ENCODE measurements at regions not wholly inside any gene's neighbourhood (a gene's known extent, or its start where the extent isn't known, plus 50 kb on each side); places are given as distances from the start of the nearest gene placed in this dataset.

DNA sequence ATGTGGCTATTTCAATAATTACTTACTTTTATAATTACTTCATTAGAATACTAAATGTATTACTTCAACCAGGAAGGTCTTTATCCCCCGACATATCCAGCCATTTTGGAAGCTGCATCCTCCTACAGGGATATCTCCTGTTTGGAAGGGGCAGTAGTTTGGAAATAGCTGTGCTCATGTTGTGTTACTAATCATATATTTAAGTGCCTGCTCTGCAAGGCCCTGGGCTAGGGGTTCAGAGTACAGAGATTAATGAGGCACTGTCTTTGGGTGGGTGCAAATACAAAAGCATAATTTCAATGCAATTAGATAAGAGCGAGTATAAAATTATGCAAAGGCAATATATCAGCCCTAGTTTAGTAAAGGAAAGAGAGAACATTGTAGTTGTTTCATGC lies 146.3 kb upstream of the RARB start:
- H3K27ac ChIP-seq (ENCODE audit: low read length): no peak overlapping the region
- no CpG with 5 or more reads among the region's 2 CpGs for WGBS (ENCODE audit: insufficient coverage, insufficient read length)

DNA sequence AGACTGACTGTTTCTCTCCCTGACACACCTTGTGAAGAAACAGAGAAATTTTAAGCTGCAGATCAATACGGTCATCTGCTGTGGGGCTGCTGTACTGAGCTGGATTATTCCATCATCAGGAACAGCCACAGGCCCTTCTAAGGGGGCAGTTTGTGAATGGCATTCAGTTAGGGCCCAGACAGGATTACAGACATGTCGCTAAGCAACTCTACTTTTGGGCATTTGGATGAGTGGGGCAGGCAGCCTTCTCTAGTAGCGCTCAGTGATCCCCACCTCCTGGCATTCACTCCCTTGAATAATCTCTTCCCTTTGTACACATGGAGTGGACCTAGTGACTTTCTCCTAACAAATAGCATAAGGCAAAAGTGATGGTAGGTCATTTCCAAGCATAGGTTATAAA lies 144.4 kb upstream of the RARB start:
- WGBS (ENCODE audit: insufficient coverage, insufficient read length): no CpG with 5 or more reads among the region's 3 CpGs
- Histone ChIP-seq H3K27ac (ENCODE audit: low read length) (no peak overlapping the region), H3K27me3 (ENCODE audit: control insufficient read depth, insufficient read depth, low read length) (no peaks in the 10 kb centered on the region), H3K36me3 (ENCODE audit: control insufficient read depth, insufficient read depth, low read length) (no peaks in the 10 kb centered on the region), H3K9me3 (ENCODE audit: control insufficient read depth, insufficient read depth, low read length) (no peaks in the 10 kb centered on the region), H3K4me1 (ENCODE audit: control insufficient read depth, insufficient read depth, low read length) (no peaks in the 10 kb centered on the region), H3K4me3 (ENCODE audit: low read length) (no peak overlapping the region)
- no peak for DNase-seq (ENCODE audit: low read depth, low spot score)

More for the DNA sequence above, 146.3 kb upstream of the RARB start:
- Histone ChIP-seq H3K36me3 (ENCODE audit: control insufficient read depth, insufficient read depth, low read length) (no peaks in the 10 kb centered on the region), H3K4me3 (ENCODE audit: low read length) (no peak overlapping the region), H3K27me3 (ENCODE audit: control insufficient read depth, insufficient read depth, low read length) (no peaks in the 10 kb centered on the region), H3K4me1 (ENCODE audit: control insufficient read depth, insufficient read depth, low read length) (no peaks in the 10 kb centered on the region), H3K9me3 (ENCODE audit: control insufficient read depth, insufficient read depth, low read length) (no peaks in the 10 kb centered on the region)
- DNase-seq (ENCODE audit: low read depth, low spot score): no peak

DNA sequence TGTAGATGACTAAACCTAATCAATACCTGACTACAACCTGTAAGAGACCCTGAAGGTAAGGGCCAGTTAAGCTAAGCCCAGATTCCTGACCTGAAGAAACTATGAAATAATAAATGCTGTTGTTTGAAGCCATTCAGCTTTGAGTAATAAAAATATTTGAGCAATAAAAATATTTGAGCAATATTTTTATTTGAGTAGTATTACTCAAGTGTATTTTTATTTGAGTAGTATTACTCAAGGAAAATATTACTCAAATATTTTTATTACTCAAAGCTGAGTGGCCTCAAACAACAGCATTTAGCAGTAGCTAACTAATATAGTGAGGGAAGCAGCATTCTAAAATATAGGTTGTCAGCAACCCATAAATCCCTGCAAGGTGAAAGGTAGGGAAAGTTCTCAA lies 143.8 kb upstream of the RARB start:
- Histone ChIP-seq H3K36me3 (ENCODE audit: control insufficient read depth, insufficient read depth, low read length) (no peaks in the 10 kb centered on the region), H3K9me3 (ENCODE audit: control insufficient read depth, insufficient read depth, low read length) (no peaks in the 10 kb centered on the region), H3K4me1 (ENCODE audit: control insufficient read depth, insufficient read depth, low read length) (0 out of 2 replicates have a peak, but pooled peaks cover 1% of the 10 kb centered on the region), H3K27me3 (ENCODE audit: control insufficient read depth, insufficient read depth, low read length) (no peaks in the 10 kb centered on the region), H3K4me3 (ENCODE audit: low read length) (no peak overlapping the region), H3K27ac (ENCODE audit: low read length) (no peak overlapping the region)
- no peak for DNase-seq (ENCODE audit: low read depth, low spot score)

- H3K4me1 ChIP-seq (ENCODE audit: control insufficient read depth, insufficient read depth, low read length): 0 out of 2 replicates have a peak, but pooled peaks cover 1% of the 10 kb centered on the region
- no peak for DNase-seq (ENCODE audit: low read depth, low spot score)
- H3K36me3 ChIP-seq (ENCODE audit: control insufficient read depth, insufficient read depth, low read length): no peaks in the 10 kb centered on the region
- H3K27ac ChIP-seq (ENCODE audit: low read length): no peak overlapping the region
- no peaks in the 10 kb centered on the region for H3K9me3 ChIP-seq (ENCODE audit: control insufficient read depth, insufficient read depth, low read length)
- no CpG with 5 or more reads among the region's 1 CpG for WGBS (ENCODE audit: insufficient coverage, insufficient read length)
- no peak overlapping the region for H3K4me3 ChIP-seq (ENCODE audit: low read length)
- no peaks in the 10 kb centered on the region for H3K27me3 ChIP-seq (ENCODE audit: control insufficient read depth, insufficient read depth, low read length)
These were observed 140.7 kb upstream of the RARB start for GRCh38 chr3:25287291-25287884.

GRCh38 chr3:25288413-25288812 lies 139.7 kb upstream of the RARB start:
- no peaks in the 10 kb centered on the region for H3K27me3 ChIP-seq (ENCODE audit: control insufficient read depth, insufficient read depth, low read length)
- WGBS (ENCODE audit: insufficient coverage, insufficient read length): no CpG with 5 or more reads among the region's 1 CpG
- no peak overlapping the region for H3K4me3 ChIP-seq (ENCODE audit: low read length)
- H3K27ac ChIP-seq (ENCODE audit: low read length): no peak overlapping the region
- H3K4me1 ChIP-seq (ENCODE audit: control insufficient read depth, insufficient read depth, low read length): 0 out of 2 replicates have a peak, but pooled peaks cover 1% of the 10 kb centered on the region
- no peak for DNase-seq (ENCODE audit: low read depth, low spot score)
- no peaks in the 10 kb centered on the region for H3K9me3 ChIP-seq (ENCODE audit: control insufficient read depth, insufficient read depth, low read length)
- H3K36me3 ChIP-seq (ENCODE audit: control insufficient read depth, insufficient read depth, low read length): no peaks in the 10 kb centered on the region

DNA sequence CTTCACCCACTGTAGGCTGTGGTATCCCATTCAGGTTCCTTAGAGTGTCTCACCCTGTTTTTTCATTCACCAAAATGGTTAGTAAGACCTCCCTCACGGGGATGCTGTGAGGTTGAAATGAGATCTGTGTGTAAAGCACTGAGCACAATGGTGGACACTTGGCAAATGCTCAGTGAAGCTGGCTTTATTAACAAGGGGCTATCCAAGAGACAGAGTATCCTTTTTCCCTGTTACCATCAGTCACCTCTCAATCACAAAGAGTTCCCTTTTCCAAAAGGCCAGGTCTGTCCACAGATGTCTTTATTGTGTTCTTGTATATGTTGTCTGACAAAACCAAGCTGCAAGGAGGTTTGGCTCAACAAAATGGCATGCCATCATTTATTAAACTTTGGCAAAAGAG lies 138.9 kb upstream of the RARB start:
- WGBS (ENCODE audit: insufficient coverage, insufficient read length): no CpG with 5 or more reads among the region's 1 CpG
- H3K27me3 ChIP-seq (ENCODE audit: control insufficient read depth, insufficient read depth, low read length): no peaks in the 10 kb centered on the region
- no peak overlapping the region for H3K4me3 ChIP-seq (ENCODE audit: low read length)
- H3K27ac ChIP-seq (ENCODE audit: low read length): no peak overlapping the region
- no peaks in the 10 kb centered on the region for H3K36me3 ChIP-seq (ENCODE audit: control insufficient read depth, insufficient read depth, low read length)
- 0 out of 2 replicates have a peak, but pooled peaks cover 1% of the 10 kb centered on the region for H3K4me1 ChIP-seq (ENCODE audit: control insufficient read depth, insufficient read depth, low read length)
- DNase-seq (ENCODE audit: low read depth, low spot score): no peak
- no peaks in the 10 kb centered on the region for H3K9me3 ChIP-seq (ENCODE audit: control insufficient read depth, insufficient read depth, low read length)

- Histone ChIP-seq H3K27ac (ENCODE audit: low read length) (no peak overlapping the region), H3K36me3 (ENCODE audit: control insufficient read depth, insufficient read depth, low read length) (no peaks in the 10 kb centered on the region), H3K4me1 (ENCODE audit: control insufficient read depth, insufficient read depth, low read length) (0 out of 2 replicates have a peak, but pooled peaks cover 1% of the 10 kb centered on the region), H3K9me3 (ENCODE audit: control insufficient read depth, insufficient read depth, low read length) (no peaks in the 10 kb centered on the region), H3K27me3 (ENCODE audit: control insufficient read depth, insufficient read depth, low read length) (no peaks in the 10 kb centered on the region), H3K4me3 (ENCODE audit: low read length) (no peak overlapping the region)
- no peak for DNase-seq (ENCODE audit: low read depth, low spot score)
- WGBS (ENCODE audit: insufficient coverage, insufficient read length): no CpG with 5 or more reads among the region's 2 CpGs
These were observed 138.4 kb upstream of the RARB start for GRCh38 chr3:25289663-25290062.

DNA sequence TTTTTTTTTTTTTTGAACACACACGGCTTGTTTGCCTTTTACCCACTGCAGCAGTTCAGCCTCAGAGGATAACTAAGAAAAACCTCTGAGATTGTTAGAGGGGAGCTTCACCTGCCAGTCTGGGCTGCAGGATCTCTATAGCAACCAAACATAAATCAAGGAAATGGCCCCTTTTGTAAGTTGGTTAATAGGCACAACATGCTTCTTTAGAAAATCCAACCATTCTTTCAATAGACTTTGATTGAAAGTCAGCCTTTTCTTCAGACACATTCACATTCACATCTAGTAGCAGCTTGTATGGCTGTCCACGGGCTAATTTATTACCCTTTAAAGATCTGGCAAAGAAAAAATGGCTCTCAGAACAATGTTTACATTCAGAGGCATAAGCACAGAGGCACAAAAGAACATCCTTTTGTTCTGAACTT lies 136.6 kb upstream of the RARB start:
- Histone ChIP-seq H3K9me3 (ENCODE audit: control insufficient read depth, insufficient read depth, low read length) (no peaks in the 10 kb centered on the region), H3K4me3 (ENCODE audit: low read length) (no peak overlapping the region), H3K27ac (ENCODE audit: low read length) (no peak overlapping the region), H3K27me3 (ENCODE audit: control insufficient read depth, insufficient read depth, low read length) (no peaks in the 10 kb centered on the region), H3K4me1 (ENCODE audit: control insufficient read depth, insufficient read depth, low read length) (0 out of 2 replicates have a peak, but pooled peaks cover 1% of the 10 kb centered on the region), H3K36me3 (ENCODE audit: control insufficient read depth, insufficient read depth, low read length) (no peaks in the 10 kb centered on the region)
- no CpG with 5 or more reads among the region's 2 CpGs for WGBS (ENCODE audit: insufficient coverage, insufficient read length)
- DNase-seq (ENCODE audit: low read depth, low spot score): no peak

DNA sequence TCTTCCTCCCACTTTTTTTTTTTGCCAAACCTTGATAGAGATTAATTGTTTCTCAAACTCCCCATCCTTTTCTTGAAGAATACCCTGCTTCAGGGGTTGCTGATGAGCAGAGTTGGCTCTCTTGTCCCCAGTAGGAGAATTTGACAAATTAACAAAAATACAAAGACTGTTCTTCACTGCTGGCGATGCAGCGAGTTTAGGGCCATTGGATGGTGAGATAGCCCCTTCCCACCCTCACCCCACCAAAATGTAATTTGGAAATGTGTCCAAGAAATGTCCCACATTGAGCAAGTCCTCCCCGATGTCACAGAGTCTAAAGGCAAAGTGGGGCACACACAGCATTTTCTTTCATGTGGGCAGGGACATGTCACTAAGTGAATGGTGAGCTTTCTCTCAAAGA lies 136.0 kb upstream of the RARB start:
- Histone ChIP-seq H3K4me1 (ENCODE audit: control insufficient read depth, insufficient read depth, low read length) (0 out of 2 replicates have a peak, but pooled peaks cover 1% of the 10 kb centered on the region), H3K36me3 (ENCODE audit: control insufficient read depth, insufficient read depth, low read length) (no peaks in the 10 kb centered on the region), H3K27ac (ENCODE audit: low read length) (no peak overlapping the region), H3K4me3 (ENCODE audit: low read length) (no peak overlapping the region), H3K27me3 (ENCODE audit: control insufficient read depth, insufficient read depth, low read length) (no peaks in the 10 kb centered on the region), H3K9me3 (ENCODE audit: control insufficient read depth, insufficient read depth, low read length) (no peaks in the 10 kb centered on the region)
- no peak for DNase-seq (ENCODE audit: low read depth, low spot score)
- no CpG with 5 or more reads among the region's 3 CpGs for WGBS (ENCODE audit: insufficient coverage, insufficient read length)

- Histone ChIP-seq H3K9me3 (ENCODE audit: control insufficient read depth, insufficient read depth, low read length) (no peaks in the 10 kb centered on the region), H3K4me3 (ENCODE audit: low read length) (no peak overlapping the region), H3K27me3 (ENCODE audit: control insufficient read depth, insufficient read depth, low read length) (no peaks in the 10 kb centered on the region), H3K36me3 (ENCODE audit: control insufficient read depth, insufficient read depth, low read length) (no peaks in the 10 kb centered on the region), H3K4me1 (ENCODE audit: control insufficient read depth, insufficient read depth, low read length) (0 out of 2 replicates have a peak, but pooled peaks cover 1% of the 10 kb centered on the region), H3K27ac (ENCODE audit: low read length) (no peak overlapping the region)
- WGBS (ENCODE audit: insufficient coverage, insufficient read length): no CpG with 5 or more reads among the region's 6 CpGs
- no peak for DNase-seq (ENCODE audit: low read depth, low spot score)
These were observed 135.5 kb upstream of the RARB start for GRCh38 chr3:25292595-25292994.

DNA sequence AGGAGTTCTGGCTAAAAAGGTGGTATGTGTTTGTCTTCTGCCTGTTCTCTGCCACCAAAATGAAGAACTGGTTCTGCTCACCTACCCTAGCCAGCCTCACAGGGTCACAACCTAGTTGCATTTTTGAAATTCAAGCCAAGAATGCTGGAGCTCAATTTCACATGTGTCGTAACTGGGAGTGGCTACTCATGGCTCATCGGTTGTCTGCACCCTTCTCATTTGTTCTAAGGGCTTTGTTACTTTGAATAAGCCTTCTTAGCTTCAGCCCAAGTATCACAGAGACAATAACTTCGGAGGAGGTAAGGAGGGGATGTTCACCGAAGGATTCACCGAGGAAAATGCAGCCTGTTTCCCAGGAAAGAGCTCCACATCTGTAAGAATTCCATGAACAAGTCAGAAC lies 134.3 kb upstream of the RARB start:
- Histone ChIP-seq H3K27me3 (ENCODE audit: control insufficient read depth, insufficient read depth, low read length) (no peaks in the 10 kb centered on the region), H3K4me1 (ENCODE audit: control insufficient read depth, insufficient read depth, low read length) (0 out of 2 replicates have a peak, but pooled peaks cover 1% of the 10 kb centered on the region), H3K9me3 (ENCODE audit: control insufficient read depth, insufficient read depth, low read length) (no peaks in the 10 kb centered on the region), H3K36me3 (ENCODE audit: control insufficient read depth, insufficient read depth, low read length) (no peaks in the 10 kb centered on the region), H3K27ac (ENCODE audit: low read length) (no peak overlapping the region), H3K4me3 (ENCODE audit: low read length) (no peak overlapping the region)
- WGBS (ENCODE audit: insufficient coverage, insufficient read length): no CpG with 5 or more reads among the region's 5 CpGs
- DNase-seq (ENCODE audit: low read depth, low spot score): no peak
